NCI-H2227 (cell line): ENCODE measurements at regions not wholly inside any gene's neighbourhood (a gene's known extent, or its start where the extent isn't known, plus 50 kb on each side); places are given as distances from the start of the nearest gene placed in this dataset.
"Not testable (repeated sequence)": the region's sequence is repeated elsewhere in the genome, so short reads cannot be mapped to it uniquely, and the experiment has no call there.

ENCODE experiments used
- DNase-seq: peaks from one replicate; lab custom pipeline; 2025; ENCODE audit not compliant: unreplicated experiment; lab: John Stamatoyannopoulos, UW

DNA sequence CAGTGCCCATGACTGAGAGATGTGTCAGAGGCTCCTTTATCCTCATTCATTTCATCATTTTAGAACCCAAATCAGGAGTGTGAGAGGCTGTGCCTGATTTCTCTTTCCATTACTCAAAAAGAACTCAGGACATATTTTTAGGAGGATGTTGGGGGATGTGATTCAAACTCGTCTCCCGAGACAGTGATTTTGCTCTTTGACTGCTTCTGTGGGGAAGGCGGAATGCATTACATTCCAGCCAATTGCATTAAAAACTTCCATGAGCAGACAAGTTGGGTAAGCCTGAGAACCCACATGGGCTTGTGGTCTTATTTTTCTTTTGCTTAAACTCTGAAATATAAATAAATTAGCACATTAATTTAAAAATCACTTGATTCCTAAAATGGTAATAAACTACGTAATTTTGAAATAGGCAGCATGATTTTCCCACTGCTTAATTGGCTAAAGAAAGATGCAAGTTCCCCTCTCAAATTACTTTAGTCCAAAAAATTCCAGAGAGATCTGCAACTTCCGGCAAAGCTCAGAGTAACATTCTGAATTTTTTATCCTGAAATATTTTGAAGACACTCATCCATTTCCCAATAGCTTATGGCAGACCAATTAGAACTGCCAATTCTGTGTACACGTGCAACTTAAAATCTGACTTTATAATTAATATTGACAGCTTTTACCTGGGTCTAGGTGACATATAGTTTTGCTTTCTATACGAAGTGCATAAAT lies 185.6 kb downstream of the C7orf25 start:
- no peak for DNase-seq

DNA sequence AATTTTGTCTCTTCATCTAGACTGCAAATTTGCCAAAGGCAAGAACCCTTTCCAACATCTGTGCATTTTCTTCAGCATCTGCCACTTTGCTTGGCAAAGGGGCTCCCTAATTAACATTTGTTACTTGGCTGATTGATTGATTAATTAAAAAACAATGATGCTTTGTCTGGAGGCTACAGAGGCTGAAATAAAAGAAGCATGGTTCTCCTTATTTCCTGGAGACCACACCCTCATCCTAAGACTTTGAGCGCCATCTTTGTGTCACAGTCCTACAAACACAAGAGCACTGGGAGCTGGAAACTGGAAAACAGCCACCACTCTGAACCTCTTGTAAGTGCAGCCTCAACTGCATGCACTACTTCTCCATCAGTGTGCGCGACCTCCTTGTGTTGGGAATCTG lies 189.2 kb downstream of the C7orf25 start:
- no peak for DNase-seq

DNA sequence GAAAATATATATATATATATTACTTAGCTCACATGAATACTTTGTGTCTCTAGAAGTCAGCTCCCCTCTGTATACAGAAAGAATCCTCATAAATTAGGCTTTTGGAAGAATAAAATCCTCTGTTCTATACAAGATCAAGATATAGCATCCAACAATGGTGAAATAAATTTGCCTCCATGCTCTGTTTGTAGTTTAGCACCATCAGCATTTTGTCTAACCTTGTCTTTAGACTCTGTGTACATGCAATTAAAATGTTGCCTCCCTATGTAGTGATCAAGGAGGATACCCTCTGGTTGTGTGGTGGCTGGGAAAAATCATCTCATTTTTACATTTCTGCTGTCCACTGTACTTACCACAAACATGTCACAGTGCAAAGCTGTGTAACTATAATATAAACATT lies 189.7 kb downstream of the C7orf25 start:
- DNase-seq = no peak

DNA sequence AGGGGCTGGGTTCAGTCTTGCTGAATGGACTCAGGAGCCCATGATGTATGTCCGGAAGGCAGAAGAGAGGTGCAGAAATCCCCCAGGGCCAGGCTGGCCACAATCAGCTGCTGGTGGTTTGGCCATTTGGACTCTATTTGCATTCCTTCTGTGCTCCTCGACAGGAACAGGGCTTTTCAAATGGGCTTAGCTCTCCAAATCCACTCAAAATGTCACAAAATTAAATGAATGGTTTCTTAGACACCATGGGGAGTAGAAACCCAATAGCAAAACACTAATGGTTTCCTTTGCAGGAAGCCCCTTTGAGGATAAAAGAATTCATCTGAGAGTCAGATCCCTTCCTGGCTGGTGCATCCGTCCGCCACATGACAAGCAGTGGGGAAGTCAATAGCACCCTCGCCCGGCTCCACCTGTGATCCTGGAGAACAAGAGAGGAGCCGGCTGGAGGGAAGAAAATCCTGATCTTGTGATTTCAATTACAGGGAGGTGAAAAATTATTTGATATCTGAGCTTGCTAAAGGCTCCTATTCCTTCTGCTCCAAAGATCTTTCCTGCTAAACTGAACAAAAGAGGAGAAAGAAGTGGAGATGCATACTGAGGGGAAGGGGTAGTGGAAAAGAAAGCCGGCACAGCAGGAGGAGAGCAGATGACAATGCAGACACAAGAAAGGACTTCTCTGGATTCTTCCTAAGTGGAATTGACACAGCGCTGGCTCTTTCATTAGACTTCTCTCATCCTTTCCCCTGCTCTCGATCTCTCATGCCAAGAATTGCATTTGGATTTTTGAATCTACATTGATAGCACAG lies 190.7 kb downstream of the C7orf25 start:
- no peak for DNase-seq

DNA sequence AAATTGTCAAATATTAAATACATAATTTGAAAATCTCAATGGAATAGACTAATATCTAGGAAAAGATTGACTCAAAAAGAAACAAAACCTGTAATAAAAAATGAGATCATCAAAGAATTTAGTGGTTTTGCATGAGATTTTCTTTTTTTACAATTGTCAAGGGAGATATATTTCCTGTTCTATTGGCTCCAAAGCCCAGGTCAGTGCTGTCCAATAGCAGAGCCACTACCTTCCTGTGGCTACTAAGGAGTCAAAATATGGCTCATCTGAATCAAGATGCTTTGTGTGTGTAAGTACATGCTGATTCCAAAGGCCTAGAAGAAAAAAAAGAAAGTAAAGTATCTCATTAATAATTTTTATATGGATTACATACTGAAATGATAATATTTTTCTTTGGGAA lies 191.9 kb downstream of the C7orf25 start:
- DNase-seq = no peak

DNA sequence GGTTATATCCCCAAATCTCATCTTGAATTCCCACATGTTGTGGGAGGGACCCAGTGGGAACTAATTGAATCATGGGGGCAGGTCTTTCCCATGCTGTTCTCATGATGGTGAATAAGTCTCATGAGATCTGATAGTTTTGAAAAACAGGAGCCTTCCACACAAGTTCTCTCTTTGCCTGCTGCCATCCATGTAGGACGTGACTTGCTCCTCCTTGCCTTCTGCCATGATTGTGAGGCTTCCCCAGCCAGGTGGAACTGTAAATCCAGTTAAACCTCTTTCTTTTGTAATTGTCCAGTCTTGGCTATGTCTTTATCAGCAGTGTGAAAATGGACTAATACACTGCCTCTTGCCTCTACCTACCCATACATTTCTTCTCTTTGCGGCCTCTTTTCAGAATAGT lies 193.4 kb downstream of the C7orf25 start:
- not testable (repeated sequence) for DNase-seq

DNA sequence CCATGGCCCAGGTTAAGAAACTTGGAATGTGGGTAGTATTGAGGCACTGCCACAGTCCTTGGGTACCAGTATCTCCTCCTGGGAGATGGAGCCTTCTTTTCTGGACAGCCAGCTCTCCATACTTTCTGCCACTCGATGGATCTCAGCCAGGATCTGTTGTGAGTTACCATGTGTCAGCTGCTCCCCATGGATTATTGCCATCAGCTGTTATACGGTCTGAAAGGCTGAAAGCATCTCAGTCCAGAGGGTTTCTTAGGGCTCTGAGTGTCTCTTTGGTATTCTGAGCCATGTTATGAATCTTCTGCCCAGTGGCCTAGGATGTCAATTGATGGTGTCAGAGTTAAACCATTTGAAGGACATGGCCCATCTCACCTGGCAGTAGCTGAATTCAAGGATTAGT lies 197.5 kb downstream of the C7orf25 start:
- no peak for DNase-seq

DNA sequence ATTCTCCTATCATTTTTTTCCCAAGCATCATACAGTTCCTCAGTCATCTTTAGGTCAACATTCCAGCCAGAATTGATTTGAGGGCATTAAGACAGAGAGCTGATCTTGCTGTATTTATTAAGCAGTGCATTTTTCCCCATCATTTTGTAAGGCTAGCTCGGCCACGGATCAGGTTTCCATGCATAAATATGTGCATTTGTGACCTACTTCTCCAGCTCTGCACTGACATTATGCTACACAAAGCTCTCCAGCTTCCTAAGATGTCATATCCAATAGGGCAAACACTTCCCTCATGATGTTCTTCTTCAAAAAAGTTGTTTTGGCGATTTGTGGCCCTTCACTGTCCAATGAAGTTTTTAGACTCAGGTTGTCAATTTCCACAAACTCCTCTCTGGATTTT lies 202.6 kb downstream of the C7orf25 start:
- DNase-seq = no peak

DNA sequence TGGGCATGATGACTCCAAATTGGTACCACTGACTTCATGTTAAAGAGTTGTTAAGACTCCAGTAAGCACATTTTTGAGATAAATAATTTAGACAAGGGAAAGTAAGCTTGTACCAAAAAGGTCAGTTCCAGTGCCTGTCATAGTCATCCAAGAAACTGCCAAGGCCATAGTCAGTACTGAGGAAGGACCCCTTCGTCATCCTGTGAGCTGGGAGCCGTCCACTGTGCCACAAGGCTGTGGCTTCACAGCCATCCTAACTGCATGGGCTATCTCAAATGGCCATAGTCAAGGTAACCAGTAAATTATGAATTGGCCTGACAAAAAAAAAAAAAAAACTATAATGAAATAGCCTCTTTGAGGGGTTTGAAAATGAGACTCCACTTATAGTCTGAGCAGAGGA lies 207.2 kb downstream of the C7orf25 start:
- DNase-seq = no peak

DNA sequence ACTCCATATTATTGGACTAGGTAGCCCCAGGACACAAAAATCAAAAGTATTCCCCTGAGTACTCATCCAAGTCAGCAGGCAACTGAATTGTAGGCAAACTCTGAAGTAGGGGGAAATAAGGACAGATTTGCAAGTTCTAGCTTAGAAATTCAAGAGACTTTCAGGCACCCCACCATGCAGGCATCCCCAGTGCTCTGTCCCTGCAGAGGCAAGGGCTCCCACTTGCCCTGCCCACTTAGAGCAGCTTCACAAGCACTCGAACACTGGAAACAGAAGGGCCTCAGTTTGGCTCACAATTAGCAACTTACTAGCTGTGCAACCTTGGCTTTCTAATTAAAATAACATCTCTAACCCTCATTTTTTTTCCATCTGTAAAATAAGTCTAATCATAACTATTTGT lies 209.2 kb downstream of the C7orf25 start:
- DNase-seq = no peak

DNA sequence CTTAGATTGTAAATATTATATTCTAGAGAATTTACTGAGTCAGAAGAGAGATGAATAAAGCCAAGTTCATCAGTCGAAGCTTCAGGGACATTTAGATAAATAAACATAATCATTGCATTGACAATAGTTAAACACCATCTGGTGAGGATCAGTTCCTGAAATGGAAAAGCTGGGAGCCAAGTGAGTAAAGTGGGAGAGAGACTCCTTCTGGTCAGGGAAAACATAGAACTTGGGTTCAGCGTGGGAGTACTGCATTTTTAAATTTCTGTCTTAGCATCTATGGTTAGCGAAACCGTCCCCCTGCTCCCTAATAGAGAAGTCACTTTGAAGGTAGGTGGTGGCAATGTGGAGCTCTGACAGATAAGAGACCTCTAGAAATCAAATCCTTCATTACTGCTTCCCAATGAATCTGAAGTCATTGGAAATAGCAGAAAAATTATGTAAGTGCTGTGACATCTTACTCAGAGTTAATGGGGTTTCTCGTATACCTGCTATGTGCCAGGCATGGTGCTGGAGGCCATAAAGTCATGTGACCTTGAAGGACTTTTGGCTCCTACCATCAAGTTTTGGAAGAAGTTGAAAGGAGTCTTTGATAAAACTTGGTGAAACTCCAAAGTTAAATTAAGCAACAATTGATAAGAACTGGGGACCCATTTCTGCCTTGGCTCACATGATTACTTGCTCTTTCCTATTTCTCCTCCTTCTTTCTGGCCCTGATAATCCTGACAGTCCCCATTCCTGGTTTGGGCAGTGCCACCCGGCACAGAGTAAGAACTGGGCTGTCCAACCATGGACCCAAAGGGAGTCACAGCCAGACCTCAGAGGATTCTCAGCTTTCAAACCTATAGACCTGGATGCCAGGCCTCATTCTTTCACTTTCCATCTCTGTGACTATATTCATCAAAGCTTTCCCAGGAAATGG lies 211.2 kb downstream of the C7orf25 start:
- no peak for DNase-seq

DNA sequence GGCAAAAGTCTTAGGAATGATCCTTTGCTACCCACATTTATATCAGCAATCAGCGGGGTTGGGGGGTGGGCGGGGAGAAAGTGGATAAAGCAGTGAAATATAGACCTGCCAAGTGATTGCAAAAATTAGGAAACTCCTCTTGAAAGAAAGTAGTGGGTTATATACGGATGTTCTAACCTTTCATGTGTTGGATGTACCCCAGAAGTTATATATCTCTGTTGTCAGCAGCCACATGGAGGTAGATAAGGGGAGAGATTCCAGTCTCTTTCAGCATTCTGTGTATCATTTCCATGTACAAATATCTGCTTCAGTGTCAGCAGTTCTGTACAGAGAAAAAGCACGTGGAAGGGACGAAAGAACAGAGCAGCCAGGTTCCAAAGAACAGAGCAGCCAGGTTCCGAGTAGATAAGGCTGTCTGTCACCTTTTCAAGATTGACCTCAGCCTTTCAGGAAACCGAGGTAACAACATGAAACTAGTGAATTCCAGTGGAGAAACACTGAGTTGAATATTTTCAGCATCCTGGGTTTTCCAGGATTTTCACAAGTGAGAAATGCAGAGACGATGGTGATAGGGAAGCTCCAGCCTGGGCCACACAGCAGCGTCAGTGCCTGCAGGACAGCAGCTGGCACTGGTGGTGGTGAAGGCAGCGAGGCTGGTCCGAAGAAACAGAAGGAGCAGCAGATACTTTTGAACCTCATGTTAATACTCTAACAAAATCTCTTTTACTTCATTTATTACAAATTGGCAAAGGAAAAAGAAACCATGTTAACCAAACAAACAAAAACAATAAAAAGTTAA lies 212.3 kb downstream of the C7orf25 start:
- no peak for DNase-seq

DNA sequence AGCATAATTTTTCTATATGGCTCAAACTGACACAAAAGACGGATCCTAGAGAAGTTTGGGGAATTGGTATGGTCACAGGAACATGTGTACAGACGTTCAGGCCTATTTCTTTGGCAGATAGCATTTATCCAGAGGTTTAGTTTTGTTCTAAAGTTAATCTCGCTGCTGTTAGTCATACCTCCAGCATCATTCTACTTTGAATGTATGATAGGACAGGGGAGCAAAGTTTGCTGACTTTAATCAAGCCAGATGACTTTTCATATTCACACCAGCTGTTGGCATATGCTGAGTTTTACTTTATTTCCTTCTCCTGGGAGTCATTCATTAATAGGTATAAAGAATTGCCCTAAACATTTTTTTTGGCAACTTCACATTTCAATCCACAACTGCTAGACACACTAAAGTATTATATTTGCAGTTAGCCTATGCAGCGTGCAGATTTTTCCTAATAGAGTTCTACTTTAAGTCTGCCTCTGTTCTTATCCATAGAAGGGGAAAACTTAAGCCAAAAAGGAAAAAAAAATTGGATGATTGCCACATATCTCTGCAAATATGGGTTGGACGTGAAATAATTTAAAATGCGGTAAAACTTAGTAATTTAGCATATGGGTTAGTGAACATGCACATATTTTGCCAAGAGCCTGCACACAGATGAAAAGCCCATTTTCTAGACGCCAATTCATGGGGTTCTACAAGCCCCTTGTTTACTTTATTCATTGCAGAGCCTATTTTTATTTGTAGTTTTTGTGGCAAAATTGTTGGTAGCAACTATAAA lies 213.1 kb downstream of the C7orf25 start:
- no peak for DNase-seq

DNA sequence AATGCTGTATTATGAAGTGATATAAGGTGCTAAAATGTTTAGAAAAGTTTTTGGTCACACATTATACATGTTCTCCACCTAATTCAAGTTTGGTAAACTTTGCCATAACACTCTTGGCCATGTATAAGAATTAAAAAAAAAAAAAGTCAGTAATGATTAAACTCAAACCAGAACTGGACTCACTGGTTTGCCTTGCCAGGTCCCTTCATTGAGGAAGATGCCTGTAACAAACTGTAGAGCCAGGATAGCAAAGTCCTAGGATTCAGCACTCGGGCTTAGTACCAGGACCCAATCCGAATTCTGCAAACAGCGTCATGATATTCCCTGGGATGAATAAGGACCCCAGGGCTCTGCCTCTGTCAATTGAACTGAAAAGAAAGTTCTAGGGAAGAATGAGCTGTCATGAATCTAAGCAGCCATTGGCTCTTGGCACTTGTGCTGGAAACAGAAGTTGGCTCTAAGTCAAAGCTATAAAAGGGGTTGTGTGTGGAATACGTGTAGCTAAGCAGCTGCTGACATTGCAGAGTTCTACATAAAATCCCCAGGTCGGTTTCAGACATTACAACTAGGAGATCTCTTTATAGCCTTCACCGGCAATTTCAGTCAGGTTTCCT lies 216.9 kb downstream of the C7orf25 start:
- DNase-seq = no peak

DNA sequence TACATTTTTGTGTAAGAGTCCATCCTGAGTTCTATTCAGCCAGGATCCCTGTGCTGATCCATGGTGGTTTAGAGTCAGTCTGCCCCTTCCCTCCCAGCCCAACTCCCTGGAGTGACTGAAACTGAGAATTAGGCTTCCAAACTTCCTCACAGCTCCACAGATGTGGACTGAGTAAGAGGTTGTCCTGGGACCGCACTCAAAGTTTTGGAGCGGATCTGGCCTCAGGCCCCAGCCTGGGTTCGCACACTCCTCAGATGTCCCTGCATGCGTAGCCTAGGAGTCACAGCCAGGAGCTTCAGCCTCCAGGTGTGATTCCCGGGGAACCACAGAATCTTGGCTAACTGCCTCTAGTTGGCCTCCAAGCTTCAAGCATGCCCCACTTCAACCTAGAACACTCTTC lies 218.1 kb downstream of the C7orf25 start:
- no peak for DNase-seq

DNA sequence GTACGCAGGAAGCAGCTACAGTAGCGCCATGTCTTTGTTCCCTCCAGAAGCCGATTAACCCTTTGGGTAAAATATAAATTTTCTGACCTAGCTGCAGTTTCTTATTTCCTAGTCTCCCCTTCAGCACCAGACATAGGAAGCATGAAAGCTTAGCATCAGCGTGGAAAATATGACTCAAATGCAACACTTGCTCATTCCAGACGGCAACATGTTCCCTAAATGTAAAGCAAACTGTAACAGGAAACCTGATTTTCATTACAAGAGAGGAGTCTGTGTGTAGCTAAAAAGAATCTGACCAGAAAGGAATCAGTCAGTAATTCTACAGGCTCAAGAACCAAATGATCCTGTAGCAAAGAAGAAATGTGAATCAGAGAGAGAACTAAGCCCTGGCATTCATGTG lies 219.2 kb downstream of the C7orf25 start:
- no peak for DNase-seq

DNA sequence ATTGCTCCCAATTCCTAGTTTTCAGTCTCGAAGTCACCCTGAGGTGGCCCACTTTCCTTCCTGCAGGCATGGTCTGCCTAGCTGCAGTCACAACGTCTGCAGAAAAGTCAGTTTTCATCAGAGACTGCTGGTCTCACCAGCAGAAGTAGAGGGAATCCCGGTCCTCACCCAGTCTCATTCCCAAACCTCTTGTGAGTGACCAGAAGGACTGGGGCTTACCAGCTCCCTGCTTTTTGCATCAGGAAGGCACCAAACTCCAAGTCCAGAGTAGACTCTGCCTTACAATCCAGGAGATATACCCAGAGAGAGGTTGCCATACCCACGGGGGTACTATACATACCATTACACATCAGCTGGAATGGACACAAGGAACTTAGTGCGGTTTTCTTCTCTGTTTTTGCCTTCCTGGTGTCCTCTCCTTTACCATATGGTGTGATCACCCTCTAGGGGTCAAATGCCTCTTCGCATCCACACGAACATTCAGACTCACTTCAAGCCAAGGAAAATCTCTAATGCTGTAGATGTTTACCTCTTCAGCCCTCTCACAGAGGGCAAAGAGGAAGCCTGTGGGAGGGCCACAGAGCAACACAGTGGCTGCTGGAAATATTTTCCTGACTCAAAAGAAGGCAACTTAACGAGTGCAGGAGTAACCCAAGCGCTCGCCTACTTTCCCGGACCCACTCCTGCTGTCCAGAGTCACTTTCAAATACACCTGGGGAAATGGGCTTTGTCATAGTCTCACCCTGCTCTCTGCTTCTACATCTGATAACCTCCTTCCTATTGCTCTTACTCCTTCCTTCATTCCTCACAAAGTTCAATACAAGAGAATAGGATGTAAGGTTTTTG lies 220.9 kb downstream of the C7orf25 start:
- no peak for DNase-seq

DNA sequence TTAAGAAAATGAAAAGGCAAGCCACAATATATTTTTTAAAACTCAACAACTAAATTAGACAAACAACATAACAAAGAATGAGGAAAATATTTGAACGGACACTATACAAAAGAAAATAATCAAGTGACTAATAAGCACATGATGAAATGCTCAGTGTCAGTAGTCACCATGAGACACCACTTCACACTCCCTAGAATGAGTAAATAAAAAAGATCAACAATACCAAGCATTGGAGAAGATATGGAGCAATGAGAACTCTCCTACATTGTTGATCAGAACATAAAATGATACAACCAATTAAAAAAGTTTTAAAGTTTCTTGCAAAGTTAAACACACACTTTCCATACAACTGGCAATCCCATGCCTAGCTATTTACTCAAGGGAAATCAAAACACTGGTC lies 222.2 kb downstream of the C7orf25 start:
- no peak for DNase-seq

DNA sequence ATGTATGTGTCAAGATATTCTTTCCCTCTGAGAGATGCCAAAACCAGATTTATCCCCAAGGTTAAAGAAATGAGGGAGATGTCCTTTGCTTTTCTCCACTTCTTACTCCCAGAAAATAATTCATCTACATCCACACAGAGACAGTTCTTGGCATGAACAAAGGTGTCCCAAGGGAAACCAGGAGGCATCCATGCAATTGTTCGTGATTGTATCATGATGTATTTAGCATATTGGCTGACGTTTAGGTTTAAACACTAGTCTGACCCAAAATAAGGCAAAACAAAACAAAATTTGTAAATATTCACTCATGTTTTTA lies 223.9 kb downstream of the C7orf25 start:
- DNase-seq = no peak
